Breast epithelium (tissue), 3 donors: ENCODE measurements at regions not wholly inside any gene's neighbourhood (a gene's known extent, or its start where the extent isn't known, plus 50 kb on each side); places are given as distances from the start of the nearest gene placed in this dataset.

ENCODE experiments used
- POLR2A ChIP-seq: fragments of 450-650 bp; IDR thresholded peaks from one replicate; pipeline ENCODE4 v1.6.1; 2016; ENCODE audit warnings: antibody characterized with exemption, mild to moderate bottlenecking, moderate library complexity
- POLR2AphosphoS5 ChIP-seq, 3 donors: sonication (generic); formaldehyde crosslinking; IDR thresholded peaks; one replicate each; pipeline ENCODE4 v1.6.1; 2017; ENCODE audit warnings: antibody characterized with exemption in 3 of 3
- TF ChIP-seq, protein P1 (sequence below), 3 donors: fragments of 450-650 bp; IDR thresholded peaks; one replicate each; pipeline ENCODE4 v1.5.1; 2016 to 2017; ENCODE audit warnings: antibody characterized with exemption in 3 of 3, mild to moderate bottlenecking in 3 of 3, moderate library complexity in 3 of 3

GRCh38 chr10:111298031-111298430, 221.2 kb downstream of the ADRA2A start:
- TF ChIP-seq POLR2A (no peak), POLR2AphosphoS5 (IDR thresholded peaks at IDR 0.05) (no peak)
- TF ChIP-seq, protein P1, sequence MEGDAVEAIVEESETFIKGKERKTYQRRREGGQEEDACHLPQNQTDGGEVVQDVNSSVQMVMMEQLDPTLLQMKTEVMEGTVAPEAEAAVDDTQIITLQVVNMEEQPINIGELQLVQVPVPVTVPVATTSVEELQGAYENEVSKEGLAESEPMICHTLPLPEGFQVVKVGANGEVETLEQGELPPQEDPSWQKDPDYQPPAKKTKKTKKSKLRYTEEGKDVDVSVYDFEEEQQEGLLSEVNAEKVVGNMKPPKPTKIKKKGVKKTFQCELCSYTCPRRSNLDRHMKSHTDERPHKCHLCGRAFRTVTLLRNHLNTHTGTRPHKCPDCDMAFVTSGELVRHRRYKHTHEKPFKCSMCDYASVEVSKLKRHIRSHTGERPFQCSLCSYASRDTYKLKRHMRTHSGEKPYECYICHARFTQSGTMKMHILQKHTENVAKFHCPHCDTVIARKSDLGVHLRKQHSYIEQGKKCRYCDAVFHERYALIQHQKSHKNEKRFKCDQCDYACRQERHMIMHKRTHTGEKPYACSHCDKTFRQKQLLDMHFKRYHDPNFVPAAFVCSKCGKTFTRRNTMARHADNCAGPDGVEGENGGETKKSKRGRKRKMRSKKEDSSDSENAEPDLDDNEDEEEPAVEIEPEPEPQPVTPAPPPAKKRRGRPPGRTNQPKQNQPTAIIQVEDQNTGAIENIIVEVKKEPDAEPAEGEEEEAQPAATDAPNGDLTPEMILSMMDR (IDR thresholded peaks at IDR 0.05): no peak
